Anterior cingulate cortex (tissue), 58 donors: ENCODE measurements at regions not wholly inside any gene's neighbourhood (a gene's known extent, or its start where the extent isn't known, plus 50 kb on each side); places are given as distances from the start of the nearest gene placed in this dataset.

Experiments
- DNase-seq, 58 donors: peaks; one replicate each; lab custom pipeline; 2025; lab: John Stamatoyannopoulos, UW

- no peak for DNase-seq
These were observed 482.2 kb upstream of the GOT2 start for GRCh38 chr16:59216291-59216690.

GRCh38 chr16:59214455-59214854 lies 480.3 kb upstream of the GOT2 start:
- DNase-seq: no peak

- no peak for DNase-seq
These were observed 479.8 kb upstream of the GOT2 start for GRCh38 chr16:59213952-59214351.

GRCh38 chr16:59212492-59213024 lies 478.4 kb upstream of the GOT2 start:
- DNase-seq: no peak

- no peak for DNase-seq
These were observed 476.9 kb upstream of the GOT2 start for GRCh38 chr16:59210955-59211541.

- DNase-seq: no peak
These were observed 471.3 kb upstream of the GOT2 start for GRCh38 chr16:59205403-59205802.

GRCh38 chr16:59204589-59204988 lies 470.5 kb upstream of the GOT2 start:
- DNase-seq: no peak

- no peak for DNase-seq
These were observed 468.2 kb upstream of the GOT2 start for GRCh38 chr16:59202233-59202862.

GRCh38 chr16:59201821-59202220 lies 467.7 kb upstream of the GOT2 start:
- no peak for DNase-seq

GRCh38 chr16:59201160-59201559 lies 467.0 kb upstream of the GOT2 start:
- no peak for DNase-seq

GRCh38 chr16:59198487-59198886 lies 464.4 kb upstream of the GOT2 start:
- no peak for DNase-seq

GRCh38 chr16:59195242-59195641 lies 461.1 kb upstream of the GOT2 start:
- DNase-seq: no peak

- no peak for DNase-seq
These were observed 459.5 kb upstream of the GOT2 start for GRCh38 chr16:59193637-59194036.

- DNase-seq: no peak
These were observed 458.6 kb upstream of the GOT2 start for GRCh38 chr16:59192551-59193199.

- no peak for DNase-seq
These were observed 456.6 kb upstream of the GOT2 start for GRCh38 chr16:59190731-59191130.

- no peak for DNase-seq
These were observed 453.9 kb upstream of the GOT2 start for GRCh38 chr16:59188029-59188428.

- DNase-seq: no peak
These were observed 447.8 kb upstream of the GOT2 start for GRCh38 chr16:59181821-59182420.

- no peak for DNase-seq
These were observed 446.0 kb upstream of the GOT2 start for GRCh38 chr16:59180083-59180476.

- no peak for DNase-seq
These were observed 445.4 kb upstream of the GOT2 start for GRCh38 chr16:59179446-59180082.

GRCh38 chr16:59173408-59173831 lies 439.3 kb upstream of the GOT2 start:
- DNase-seq: no peak
